ENCODE measurements at regions not wholly inside any gene's neighbourhood (a gene's known extent, or its start where the extent isn't known, plus 50 kb on each side); places are given as distances from the start of the nearest gene placed in this dataset.

DNA sequence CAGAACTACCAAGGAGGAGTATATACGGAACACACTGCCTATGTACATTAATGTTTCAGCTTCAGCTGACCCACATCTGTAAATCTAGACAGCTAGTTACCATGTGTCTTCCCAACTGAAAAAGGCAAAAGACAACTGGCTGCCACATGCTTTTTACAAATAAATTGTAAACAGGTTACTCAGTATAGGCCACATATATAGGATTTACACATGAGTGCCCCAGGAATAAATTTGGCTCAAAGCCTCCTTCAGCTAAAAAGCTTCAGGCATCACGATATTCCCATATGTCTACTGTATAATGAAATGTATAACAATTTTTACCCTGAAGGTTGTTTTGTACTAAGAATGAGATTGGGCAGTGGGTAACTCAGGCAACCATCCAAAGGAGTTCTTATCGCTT, 175.9 kb upstream of the BMP4 start:
- TF ChIP-seq, protein P1, sequence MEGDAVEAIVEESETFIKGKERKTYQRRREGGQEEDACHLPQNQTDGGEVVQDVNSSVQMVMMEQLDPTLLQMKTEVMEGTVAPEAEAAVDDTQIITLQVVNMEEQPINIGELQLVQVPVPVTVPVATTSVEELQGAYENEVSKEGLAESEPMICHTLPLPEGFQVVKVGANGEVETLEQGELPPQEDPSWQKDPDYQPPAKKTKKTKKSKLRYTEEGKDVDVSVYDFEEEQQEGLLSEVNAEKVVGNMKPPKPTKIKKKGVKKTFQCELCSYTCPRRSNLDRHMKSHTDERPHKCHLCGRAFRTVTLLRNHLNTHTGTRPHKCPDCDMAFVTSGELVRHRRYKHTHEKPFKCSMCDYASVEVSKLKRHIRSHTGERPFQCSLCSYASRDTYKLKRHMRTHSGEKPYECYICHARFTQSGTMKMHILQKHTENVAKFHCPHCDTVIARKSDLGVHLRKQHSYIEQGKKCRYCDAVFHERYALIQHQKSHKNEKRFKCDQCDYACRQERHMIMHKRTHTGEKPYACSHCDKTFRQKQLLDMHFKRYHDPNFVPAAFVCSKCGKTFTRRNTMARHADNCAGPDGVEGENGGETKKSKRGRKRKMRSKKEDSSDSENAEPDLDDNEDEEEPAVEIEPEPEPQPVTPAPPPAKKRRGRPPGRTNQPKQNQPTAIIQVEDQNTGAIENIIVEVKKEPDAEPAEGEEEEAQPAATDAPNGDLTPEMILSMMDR (IDR thresholded peaks at IDR 0.05), result no peak
- TF ChIP-seq EP300 (IDR thresholded peaks at IDR 0.05), result no peak
- no peak for TF ChIP-seq POLR2A (IDR thresholded peaks at IDR 0.05)
- no peak for TF ChIP-seq POLR2AphosphoS5 (IDR thresholded peaks at IDR 0.05)
